Heart left ventricle (tissue), 13 donors: ENCODE measurements at regions not wholly inside any gene's neighbourhood (a gene's known extent, or its start where the extent isn't known, plus 50 kb on each side); places are given as distances from the start of the nearest gene placed in this dataset.

Source experiments
- CTCF ChIP-seq, 12 donors: fragments of 200-600 bp; sonication (generic) in 4 of 12; IDR thresholded peaks; one replicate each; pipeline versions ENCODE4 v1.5.0 to v1.8.0; 2018 to 2022; ENCODE audit warnings: antibody characterized with exemption in 12 of 12, mild to moderate bottlenecking in 5 of 12
- POLR2A ChIP-seq, 2 donors: fragments of 450-650 bp; IDR thresholded peaks; one replicate each; pipeline ENCODE4 v1.6.1; 2017; ENCODE audit warnings: antibody characterized with exemption in 2 of 2, mild to moderate bottlenecking in 2 of 2, moderate library complexity in 2 of 2
- donor health status: ischemic (EF 13 %, LVEDD 7.1; RV severe dilation, severe dysfunction).
- donor health status: DM: no; HTN: yes; CAD: no.
- donor health status: DM: no; HTN: no; CAD: no.
- donor health status: ischemic (EF 25% LVEDD 6.9; RV normal size, moderate dysfunction).
- donor health status: ischemic (EF 25% LVEDD 5.7; RV mildly dilated, moderate dysfunction).
- donor health status: ischemic (EF 35%, LVEDD 5.7; RV mildly dilated, moderate dysfunction).
- donor health status: nonischemic (EF 11% LVEDD 7.7; RV severe dilation, severe dysfunction).
- donor health status: DM: yes; HTN: yes; CAD: no.
- donor health status: PGD.
- donor health status: ischemic (EF 29% LVEDD 5.4; RV normal size, mild dysfunction).
- donor health status: nonischemic (EF 23%, LVEDD 6.1; RV moderate dilation, normal function).

GRCh38 chr10:30231071-30231652 lies 117.9 kb downstream of the MTPAP start:
- TF ChIP-seq POLR2A (IDR thresholded peaks at IDR 0.05) (no peak), CTCF (IDR thresholded peaks at IDR 0.05) (no peak)
